ENCODE measurements at regions not wholly inside any gene's neighbourhood (a gene's known extent, or its start where the extent isn't known, plus 50 kb on each side); places are given as distances from the start of the nearest gene placed in this dataset.
"Not testable (repeated sequence)": the region's sequence is repeated elsewhere in the genome, so short reads cannot be mapped to it uniquely, and the experiment has no call there.

- intact Hi-C loops (cut with DNase I) = no loop called here
- DNase-seq (ENCODE audit: low spot score) = no peak
Measured at GRCh38 chr11:109480251-109480650, 58.3 kb downstream of the C11orf87 start.

- intact Hi-C loops (cut with DNase I) = no loop called here
- DNase-seq (ENCODE audit: low spot score) = no peak
Measured at GRCh38 chr11:109486129-109486528, 64.1 kb downstream of the C11orf87 start.

GRCh38 chr11:109490953-109491635, 69.1 kb downstream of the C11orf87 start:
- no peak for DNase-seq (ENCODE audit: low spot score)
- intact Hi-C loops (cut with DNase I) = no loop called here

- intact Hi-C loops (cut with DNase I) = no loop called here
Measured at GRCh38 chr11:109506115-109506514, 84.1 kb downstream of the C11orf87 start.

GRCh38 chr11:109507331-109507730, 85.3 kb downstream of the C11orf87 start:
- intact Hi-C loops (cut with DNase I) = no loop called here
- DNase-seq (ENCODE audit: low spot score) = no peak

More at GRCh38 chr11:109506115-109506514, 84.1 kb downstream of the C11orf87 start:
- no peak for DNase-seq (ENCODE audit: low spot score)

- intact Hi-C loops (cut with DNase I) = no loop called here
- no peak for DNase-seq (ENCODE audit: low spot score)
Measured at GRCh38 chr11:109507836-109508561, 86.0 kb downstream of the C11orf87 start.

GRCh38 chr11:109508943-109509342, 87.0 kb downstream of the C11orf87 start:
- DNase-seq (ENCODE audit: low spot score) = no peak
- intact Hi-C loops (cut with DNase I) = no loop called here

- DNase-seq (ENCODE audit: low spot score) = no peak
- intact Hi-C loops (cut with DNase I) = no loop called here
Measured at GRCh38 chr11:109510316-109510715, 88.3 kb downstream of the C11orf87 start.

GRCh38 chr11:109511598-109511997, 89.6 kb downstream of the C11orf87 start:
- intact Hi-C loops (cut with DNase I) = no loop called here
- no peak for DNase-seq (ENCODE audit: low spot score)

GRCh38 chr11:109512249-109512648, 90.3 kb downstream of the C11orf87 start:
- no peak for DNase-seq (ENCODE audit: low spot score)
- intact Hi-C loops (cut with DNase I) = no loop called here

GRCh38 chr11:109512680-109513079, 90.7 kb downstream of the C11orf87 start:
- no peak for DNase-seq (ENCODE audit: low spot score)
- intact Hi-C loops (cut with DNase I) = no loop called here

- intact Hi-C loops (cut with DNase I) = no loop called here
- no peak for DNase-seq (ENCODE audit: low spot score)
Measured at GRCh38 chr11:109514313-109515018, 92.5 kb downstream of the C11orf87 start.

GRCh38 chr11:109519253-109519652, 97.3 kb downstream of the C11orf87 start:
- DNase-seq (ENCODE audit: low spot score) = no peak
- intact Hi-C loops (cut with DNase I) = no loop called here

GRCh38 chr11:109521571-109522086, 99.6 kb downstream of the C11orf87 start:
- intact Hi-C loops (cut with DNase I) = no loop called here
- DNase-seq (ENCODE audit: low spot score) = no peak

GRCh38 chr11:109522116-109522755, 100.2 kb downstream of the C11orf87 start:
- intact Hi-C loops (cut with DNase I) = no loop called here
- DNase-seq (ENCODE audit: low spot score) = no peak

GRCh38 chr11:109525636-109526035, 103.6 kb downstream of the C11orf87 start:
- DNase-seq (ENCODE audit: low spot score); intact Hi-C loops (cut with DNase I): not testable (repeated sequence)

- intact Hi-C loops (cut with DNase I) = no loop called here
- DNase-seq (ENCODE audit: low spot score) = no peak
Measured at GRCh38 chr11:109526061-109526460, 104.1 kb downstream of the C11orf87 start.

- intact Hi-C loops (cut with DNase I) = no loop called here
- DNase-seq (ENCODE audit: low spot score) = no peak
Measured at GRCh38 chr11:109526931-109527330, 104.9 kb downstream of the C11orf87 start.

GRCh38 chr11:109527496-109527895, 105.5 kb downstream of the C11orf87 start:
- DNase-seq (ENCODE audit: low spot score) = no peak
- intact Hi-C loops (cut with DNase I) = no loop called here
